Esophagus muscularis mucosa (tissue), 4 donors: ENCODE measurements at regions not wholly inside any gene's neighbourhood (a gene's known extent, or its start where the extent isn't known, plus 50 kb on each side); places are given as distances from the start of the nearest gene placed in this dataset.

Experiments
- DNase-seq: peaks from one replicate; pipeline ENCODE4 v3.0.0-alpha.2; 2017; ENCODE audit errors: extremely low spot score
- H3K27ac ChIP-seq, 4 donors: fragments of 200-600 bp; sonication (generic); replicated peaks in 1 of 4; 1 replicate in 3 of 4; 2 replicates in 1 of 4; pipeline ENCODE4 v1.5.1; 2016 to 2019; ENCODE audit warnings: mild to moderate bottlenecking in 1 of 4
- H3K27me3 ChIP-seq, 4 donors: fragments of 200-600 bp; sonication (generic); one replicate each; pipeline versions ENCODE4 v1.5.1 to v1.6.0; 2016 to 2019
- H3K36me3 ChIP-seq, 4 donors: fragments of 200-600 bp; sonication (generic); one replicate each; pipeline ENCODE4 v1.5.1; 2016 to 2019
- H3K4me1 ChIP-seq, 4 donors: fragments of 200-600 bp; sonication (generic); one replicate each; pipeline ENCODE4 v1.5.1; 2016 to 2019
- H3K4me3 ChIP-seq, 4 donors: fragments of 200-600 bp; sonication (generic); 1 replicate in 2 of 4; 2 replicates in 2 of 4; pipeline ENCODE4 v1.5.1; 2016 to 2019; ENCODE audit warnings: mild to moderate bottlenecking in 4 of 4, moderate library complexity in 1 of 4
- H3K9me3 ChIP-seq, 4 donors: fragments of 200-600 bp; sonication (generic); 1 replicate in 3 of 4; 2 replicates in 1 of 4; pipeline ENCODE4 v1.5.1; 2016 to 2019
- EP300 ChIP-seq: sonication (generic); formaldehyde crosslinking; IDR thresholded peaks from one replicate; pipeline ENCODE4 v1.6.1; 2017; ENCODE audit warnings: antibody characterized with exemption
- POLR2A ChIP-seq: fragments of 450-650 bp; IDR thresholded peaks from one replicate; pipeline ENCODE4 v1.6.1; 2017; ENCODE audit warnings: antibody characterized with exemption, moderate library complexity, mild to moderate bottlenecking, low read depth
- POLR2AphosphoS5 ChIP-seq, 2 donors: sonication (generic); formaldehyde crosslinking; IDR thresholded peaks; one replicate each; pipeline ENCODE4 v1.6.1; 2017; ENCODE audit warnings: antibody characterized with exemption in 2 of 2
- WGBS: methylation state at CpG from one replicate; pipeline ENCODE4 v1.1.5; 2018; 5-methylcytosine and 5-hydroxymethylcytosine counted together
- intact Hi-C: fragments of 100-400 bp; cut with DNase I; formaldehyde crosslinking; loops from one replicate; pipeline ENCODE4 v1.15.1; 2023
- TF ChIP-seq, protein P1 (sequence below), 3 experiments: fragments of 200-600 bp in 2 of 3; fragments of 450-650 bp in 1 of 3; sonication (generic) in 2 of 3; IDR thresholded peaks; one replicate each; pipeline ENCODE4 v1.5.1; 2017 to 2019; ENCODE audit warnings: antibody characterized with exemption in 3 of 3, mild to moderate bottlenecking in 2 of 3, moderate library complexity in 1 of 3

DNA sequence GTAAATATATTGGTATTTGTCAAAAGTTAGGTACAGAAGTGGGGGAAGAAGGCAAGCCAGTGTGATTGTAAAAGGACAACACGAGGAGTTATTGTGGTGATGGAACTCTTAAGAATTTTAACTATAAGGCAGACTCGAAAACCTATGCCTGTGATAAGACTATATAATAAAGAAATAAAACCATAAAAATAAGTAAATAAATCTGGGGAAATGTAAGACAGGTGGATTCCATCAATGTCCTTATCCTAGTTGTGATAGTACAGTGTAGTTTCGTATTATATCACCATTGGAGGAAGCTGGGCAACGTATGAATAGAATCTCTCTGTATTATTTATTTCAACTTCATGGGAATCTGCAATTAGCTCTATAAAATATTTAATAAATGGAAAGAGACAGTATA lies 395.7 kb downstream of the CDC14C start:
- H3K36me3 ChIP-seq, result no peaks in the 10 kb centered on the region
- no peak overlapping the region for H3K4me3 ChIP-seq
- DNase-seq, result no peak
- intact Hi-C loops, result no loop called here
- H3K27ac ChIP-seq, result no peak overlapping the region
- H3K9me3 ChIP-seq, result peaks cover 0 to 3% (median 0%) of the 10 kb centered on the region in 4 donors
- TF ChIP-seq EP300 (no peak), POLR2AphosphoS5 (IDR thresholded peaks at IDR 0.05) (no peak), POLR2A (no peak)
- TF ChIP-seq, protein P1, sequence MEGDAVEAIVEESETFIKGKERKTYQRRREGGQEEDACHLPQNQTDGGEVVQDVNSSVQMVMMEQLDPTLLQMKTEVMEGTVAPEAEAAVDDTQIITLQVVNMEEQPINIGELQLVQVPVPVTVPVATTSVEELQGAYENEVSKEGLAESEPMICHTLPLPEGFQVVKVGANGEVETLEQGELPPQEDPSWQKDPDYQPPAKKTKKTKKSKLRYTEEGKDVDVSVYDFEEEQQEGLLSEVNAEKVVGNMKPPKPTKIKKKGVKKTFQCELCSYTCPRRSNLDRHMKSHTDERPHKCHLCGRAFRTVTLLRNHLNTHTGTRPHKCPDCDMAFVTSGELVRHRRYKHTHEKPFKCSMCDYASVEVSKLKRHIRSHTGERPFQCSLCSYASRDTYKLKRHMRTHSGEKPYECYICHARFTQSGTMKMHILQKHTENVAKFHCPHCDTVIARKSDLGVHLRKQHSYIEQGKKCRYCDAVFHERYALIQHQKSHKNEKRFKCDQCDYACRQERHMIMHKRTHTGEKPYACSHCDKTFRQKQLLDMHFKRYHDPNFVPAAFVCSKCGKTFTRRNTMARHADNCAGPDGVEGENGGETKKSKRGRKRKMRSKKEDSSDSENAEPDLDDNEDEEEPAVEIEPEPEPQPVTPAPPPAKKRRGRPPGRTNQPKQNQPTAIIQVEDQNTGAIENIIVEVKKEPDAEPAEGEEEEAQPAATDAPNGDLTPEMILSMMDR (IDR thresholded peaks at IDR 0.05), result no peak
- H3K4me1 ChIP-seq, result no peaks in the 10 kb centered on the region
- 75% methylated on average over 4 of the region's 4 CpGs for WGBS
- no peaks in the 10 kb centered on the region for H3K27me3 ChIP-seq

DNA sequence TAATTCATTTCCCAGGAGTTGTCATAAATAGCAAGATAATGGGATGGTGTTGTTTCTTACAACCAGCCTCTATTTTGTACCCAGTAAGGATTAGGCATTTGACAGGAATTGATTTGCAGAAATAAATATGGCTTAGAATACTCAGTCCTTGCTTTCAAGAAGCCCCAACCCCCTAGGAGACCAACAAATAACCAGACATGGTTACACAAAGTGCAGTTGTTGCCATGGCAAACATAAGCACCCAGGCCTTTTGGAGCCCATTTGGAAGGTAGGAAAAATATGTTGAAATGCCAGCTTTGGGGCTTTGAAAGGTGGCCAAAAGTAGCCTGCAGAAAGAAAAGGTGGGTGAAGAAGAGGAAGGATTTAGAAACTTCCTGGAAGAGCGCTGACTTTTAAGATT lies 397.5 kb downstream of the CDC14C start:
- H3K36me3 ChIP-seq, result no peaks in the 10 kb centered on the region
- no peak for TF ChIP-seq POLR2AphosphoS5 (IDR thresholded peaks at IDR 0.05)
- TF ChIP-seq POLR2A, result no peak
- TF ChIP-seq, protein P1 (IDR thresholded peaks at IDR 0.05), result no peak
- no peak for TF ChIP-seq EP300
- no peak overlapping the region for H3K4me3 ChIP-seq
- peaks cover 0 to 3% (median 0%) of the 10 kb centered on the region in 4 donors for H3K9me3 ChIP-seq
- H3K27me3 ChIP-seq, result no peaks in the 10 kb centered on the region
- no peak for DNase-seq
- no peak overlapping the region for H3K27ac ChIP-seq
- intact Hi-C loops, result no loop called here
- no peaks in the 10 kb centered on the region for H3K4me1 ChIP-seq
- 89% methylated on average over 1 of the region's 1 CpG for WGBS

DNA sequence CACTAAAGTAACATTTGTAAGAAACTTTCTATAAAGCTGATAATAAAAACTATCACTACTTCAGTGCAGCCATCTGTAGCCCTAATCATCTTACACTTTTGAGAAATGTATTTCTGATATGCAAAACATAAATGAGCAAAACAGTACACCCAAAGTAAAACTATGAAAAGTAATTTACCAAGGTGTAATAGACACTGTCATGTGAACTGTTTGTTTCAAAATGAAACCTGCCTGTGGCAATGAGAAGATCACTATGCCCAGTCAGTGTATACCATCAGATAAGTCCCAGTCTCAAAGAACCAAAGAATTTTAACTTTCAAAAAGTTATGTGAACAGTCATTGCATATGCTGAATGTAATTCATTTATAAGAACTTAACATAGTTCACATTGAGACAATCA lies 398.1 kb downstream of the CDC14C start:
- Histone ChIP-seq H3K9me3 (peaks cover 0 to 3% (median 0%) of the 10 kb centered on the region in 4 donors), H3K4me3 (no peak overlapping the region), H3K4me1 (no peaks in the 10 kb centered on the region), H3K27ac (no peak overlapping the region), H3K36me3 (no peaks in the 10 kb centered on the region), H3K27me3 (no peaks in the 10 kb centered on the region)
- TF ChIP-seq POLR2AphosphoS5 (IDR thresholded peaks at IDR 0.05), result no peak
- TF ChIP-seq, protein P1 (IDR thresholded peaks at IDR 0.05), result no peak
- TF ChIP-seq EP300, result no peak
- no peak for TF ChIP-seq POLR2A
- intact Hi-C loops, result no loop called here
- DNase-seq, result no peak

DNA sequence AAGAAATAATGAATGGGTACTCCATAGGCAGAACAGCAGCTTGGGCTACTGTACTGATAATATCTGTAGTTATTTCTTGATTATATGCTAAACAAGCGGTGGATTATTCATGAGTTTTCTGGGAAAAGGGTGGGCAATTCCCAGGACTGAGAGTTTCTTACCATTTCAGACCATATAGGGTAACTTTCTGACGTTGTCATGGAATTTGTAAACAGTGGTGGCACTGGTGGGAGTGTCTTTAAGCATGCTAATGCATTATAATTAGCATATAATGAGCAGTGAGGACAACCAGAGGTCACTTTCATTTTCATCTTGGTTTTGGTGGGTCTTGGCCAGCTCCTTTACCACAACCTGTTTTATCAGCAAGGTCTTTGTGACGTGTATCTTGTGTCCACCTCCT lies 399.7 kb downstream of the CDC14C start:
- Histone ChIP-seq H3K27ac (no peak overlapping the region), H3K4me1 (no peaks in the 10 kb centered on the region), H3K9me3 (peaks cover 0 to 3% (median 0%) of the 10 kb centered on the region in 4 donors), H3K27me3 (no peaks in the 10 kb centered on the region), H3K36me3 (no peaks in the 10 kb centered on the region), H3K4me3 (no peak overlapping the region)
- 69% methylated on average over 3 of the region's 3 CpGs for WGBS
- intact Hi-C loops, result no loop called here
- no peak for DNase-seq
- TF ChIP-seq, protein P1 (IDR thresholded peaks at IDR 0.05), result no peak
- no peak for TF ChIP-seq POLR2AphosphoS5 (IDR thresholded peaks at IDR 0.05)
- no peak for TF ChIP-seq EP300
- no peak for TF ChIP-seq POLR2A

DNA sequence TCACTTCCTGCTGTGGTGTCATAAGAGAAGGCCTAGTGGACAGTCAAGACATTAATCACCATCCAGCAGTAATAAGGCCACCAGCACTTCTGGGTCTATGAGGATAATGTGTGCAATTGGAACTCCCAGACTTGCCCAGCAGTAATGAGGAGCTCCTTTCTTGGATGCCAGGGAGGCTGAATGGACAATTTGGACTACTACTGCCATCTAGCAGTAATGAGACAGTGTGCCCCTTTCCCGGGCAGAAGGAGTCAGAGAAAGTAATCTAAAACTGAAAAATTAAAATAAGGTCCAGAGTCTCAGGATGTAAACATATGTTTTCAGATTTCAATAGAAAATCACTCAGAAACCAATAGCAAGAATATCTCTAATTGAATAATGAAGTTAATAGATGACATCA lies 400.4 kb downstream of the CDC14C start:
- Histone ChIP-seq H3K27me3 (no peaks in the 10 kb centered on the region), H3K27ac (no peak overlapping the region), H3K4me1 (no peaks in the 10 kb centered on the region), H3K9me3 (peaks cover 0 to 3% (median 0%) of the 10 kb centered on the region in 4 donors), H3K4me3 (no peak overlapping the region), H3K36me3 (no peaks in the 10 kb centered on the region)
- WGBS, result 78% methylated on average over 1 of the region's 1 CpG
- DNase-seq, result no peak
- intact Hi-C loops, result no loop called here
- TF ChIP-seq POLR2A (no peak), EP300 (no peak), POLR2AphosphoS5 (IDR thresholded peaks at IDR 0.05) (no peak)
- TF ChIP-seq, protein P1 (IDR thresholded peaks at IDR 0.05), result no peak
